NB4 (cell line): ENCODE measurements at regions not wholly inside any gene's neighbourhood (a gene's known extent, or its start where the extent isn't known, plus 50 kb on each side); places are given as distances from the start of the nearest gene placed in this dataset.

ENCODE experiments used
- DNase-seq: peaks from one replicate; pipeline ENCODE4 v3.0.0; 2010; ENCODE audit warnings: low read depth
- H3K4me3 ChIP-seq: one replicate; pipeline ENCODE4 v1.5.1; 2011; ENCODE audit warnings: mild to moderate bottlenecking, low read depth, low read length, moderate library complexity
- MYC ChIP-seq: IDR thresholded peaks from 2 replicates; pipeline ENCODE4 v1.6.1; 2011; ENCODE audit warnings: low read depth, low read length
- POLR2A ChIP-seq: IDR thresholded peaks from 2 replicates; pipeline ENCODE4 v1.6.1; 2011; ENCODE audit warnings: mild to moderate bottlenecking; ENCODE audit not compliant: insufficient read length; ENCODE audit errors: extremely low read depth
- TF ChIP-seq, protein P1 (sequence below): IDR thresholded peaks from 2 replicates; pipeline ENCODE4 v1.6.1; 2011; ENCODE audit warnings: low read depth, low read length
- TF ChIP-seq, protein P2 (sequence below): IDR thresholded peaks from one replicate; pipeline ENCODE4 v1.5.1; 2012; ENCODE audit warnings: low read depth, low read length

DNA sequence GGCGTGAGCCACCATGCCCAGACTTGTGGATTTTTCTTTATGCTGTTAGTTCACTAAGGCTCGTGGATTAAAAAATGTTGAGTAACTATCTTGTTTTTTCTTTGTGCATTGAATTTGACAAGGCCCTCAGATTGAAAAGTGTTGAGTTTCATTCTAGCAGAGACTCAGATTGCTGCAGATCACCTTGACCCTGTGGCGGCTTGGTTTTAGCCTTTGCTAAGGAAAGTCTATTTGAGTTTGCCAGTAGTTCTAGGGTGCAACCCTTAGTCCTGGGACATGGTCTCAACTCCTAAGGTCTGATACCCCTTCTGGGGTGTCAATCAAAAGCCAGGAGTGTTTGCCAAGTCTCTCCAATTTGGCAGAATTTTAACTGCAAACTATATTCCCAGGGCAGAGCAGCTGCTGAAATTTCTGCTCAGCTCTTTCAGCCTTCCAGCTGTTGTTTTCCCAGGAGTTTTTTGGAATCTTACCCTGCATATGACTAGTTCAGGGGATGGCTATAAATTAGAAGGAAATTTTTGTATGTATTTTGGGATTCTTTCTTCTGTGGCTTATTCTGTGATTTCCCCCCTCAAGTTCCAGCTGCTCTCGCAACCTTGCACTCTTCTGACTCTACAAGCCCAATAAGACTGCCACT, 84.3 kb upstream of the HAND1 start:
- DNase-seq, result no peak
- H3K4me3 ChIP-seq, result no peak overlapping the region
- no peak for TF ChIP-seq MYC
- TF ChIP-seq, protein P1, sequence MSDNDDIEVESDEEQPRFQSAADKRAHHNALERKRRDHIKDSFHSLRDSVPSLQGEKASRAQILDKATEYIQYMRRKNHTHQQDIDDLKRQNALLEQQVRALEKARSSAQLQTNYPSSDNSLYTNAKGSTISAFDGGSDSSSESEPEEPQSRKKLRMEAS, result no peak
- TF ChIP-seq, protein P2, sequence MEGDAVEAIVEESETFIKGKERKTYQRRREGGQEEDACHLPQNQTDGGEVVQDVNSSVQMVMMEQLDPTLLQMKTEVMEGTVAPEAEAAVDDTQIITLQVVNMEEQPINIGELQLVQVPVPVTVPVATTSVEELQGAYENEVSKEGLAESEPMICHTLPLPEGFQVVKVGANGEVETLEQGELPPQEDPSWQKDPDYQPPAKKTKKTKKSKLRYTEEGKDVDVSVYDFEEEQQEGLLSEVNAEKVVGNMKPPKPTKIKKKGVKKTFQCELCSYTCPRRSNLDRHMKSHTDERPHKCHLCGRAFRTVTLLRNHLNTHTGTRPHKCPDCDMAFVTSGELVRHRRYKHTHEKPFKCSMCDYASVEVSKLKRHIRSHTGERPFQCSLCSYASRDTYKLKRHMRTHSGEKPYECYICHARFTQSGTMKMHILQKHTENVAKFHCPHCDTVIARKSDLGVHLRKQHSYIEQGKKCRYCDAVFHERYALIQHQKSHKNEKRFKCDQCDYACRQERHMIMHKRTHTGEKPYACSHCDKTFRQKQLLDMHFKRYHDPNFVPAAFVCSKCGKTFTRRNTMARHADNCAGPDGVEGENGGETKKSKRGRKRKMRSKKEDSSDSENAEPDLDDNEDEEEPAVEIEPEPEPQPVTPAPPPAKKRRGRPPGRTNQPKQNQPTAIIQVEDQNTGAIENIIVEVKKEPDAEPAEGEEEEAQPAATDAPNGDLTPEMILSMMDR, result no peak
- no peak for TF ChIP-seq POLR2A

DNA sequence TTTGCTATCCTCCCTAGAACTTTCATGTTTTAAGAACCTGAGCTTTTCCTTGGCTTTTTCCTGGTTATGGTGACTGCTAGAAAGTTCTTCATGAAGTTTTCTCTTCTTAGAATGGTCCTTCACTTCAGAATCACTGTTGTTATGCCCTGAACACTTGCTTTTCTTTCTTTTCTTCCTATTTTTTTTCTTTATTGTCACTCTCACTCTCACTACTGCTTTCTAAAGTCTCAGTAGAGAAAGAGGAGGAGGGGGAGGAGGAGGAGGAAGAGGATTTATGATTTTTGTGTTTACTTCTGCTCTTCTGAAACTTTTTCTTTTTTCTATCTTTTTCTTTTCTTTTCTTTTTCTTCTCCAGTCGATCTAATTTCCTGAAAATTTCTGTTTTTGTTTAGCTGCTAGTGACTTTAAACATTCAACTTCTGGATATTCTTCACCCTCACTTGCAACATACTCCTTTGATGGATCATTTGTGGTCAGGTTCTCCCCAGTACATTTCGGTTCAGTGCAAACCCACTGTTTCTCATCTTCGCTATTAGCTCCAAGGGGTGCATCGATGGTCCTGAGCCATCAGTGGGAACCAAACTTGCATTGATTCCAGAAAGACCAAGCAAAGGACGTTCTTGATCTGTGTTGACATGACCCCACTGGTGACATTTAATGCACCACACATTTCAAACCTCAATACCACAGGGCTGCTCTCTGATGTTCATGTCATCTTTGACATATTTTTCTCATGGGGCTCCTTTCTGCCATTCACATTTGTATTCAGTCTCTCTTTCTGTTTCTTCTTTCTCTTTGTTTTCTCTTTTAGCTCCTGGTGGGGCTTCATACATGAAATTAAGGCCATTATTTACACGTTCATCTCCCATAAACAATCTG, 81.6 kb upstream of the HAND1 start:
- TF ChIP-seq, protein P2, result no peak
- TF ChIP-seq, protein P1, result no peak
- TF ChIP-seq MYC (no peak), POLR2A (no peak)

DNA sequence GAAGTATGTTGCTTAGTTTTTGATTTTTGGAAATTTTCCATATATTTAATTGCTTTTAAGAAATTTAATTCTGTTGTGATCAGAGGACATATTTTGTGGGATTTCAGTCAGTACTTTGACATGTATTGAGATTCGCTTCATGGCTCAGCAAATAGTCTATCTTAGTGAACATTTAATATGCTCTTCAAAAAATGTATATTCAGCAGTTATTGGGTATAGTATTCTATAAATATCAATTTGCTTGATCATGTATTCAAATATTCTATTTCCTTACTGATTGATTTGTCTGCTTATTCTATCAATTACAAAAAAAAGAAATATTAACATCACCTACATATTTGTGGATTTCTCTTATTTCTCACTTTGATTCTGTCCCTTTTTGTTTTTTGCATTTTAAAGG, 79.5 kb upstream of the HAND1 start:
- DNase-seq, result no peak
- no peak overlapping the region for H3K4me3 ChIP-seq
- no peak for TF ChIP-seq MYC
- TF ChIP-seq, protein P1, result no peak
- no peak for TF ChIP-seq POLR2A
- TF ChIP-seq, protein P2, result no peak

More for the DNA sequence above, 81.6 kb upstream of the HAND1 start:
- no peak for DNase-seq
- no peak overlapping the region for H3K4me3 ChIP-seq

DNA sequence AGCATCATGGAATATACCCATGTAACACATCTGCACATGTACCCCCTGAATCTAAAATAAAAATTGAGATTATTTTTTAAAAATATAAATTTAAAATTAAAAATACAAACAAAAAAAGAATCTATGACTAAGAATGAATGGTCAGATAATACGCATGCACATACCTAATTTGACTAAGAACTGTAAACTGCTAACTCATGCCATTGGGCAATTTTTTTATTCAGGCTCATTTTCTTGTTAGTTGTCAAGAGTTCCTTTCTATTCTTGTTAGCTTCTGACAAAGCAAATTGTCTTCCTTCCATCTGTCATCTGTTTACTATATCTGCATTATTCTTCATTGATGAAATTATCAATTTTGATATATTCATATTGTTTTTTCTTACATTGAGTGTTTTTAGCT, 69.5 kb upstream of the HAND1 start:
- TF ChIP-seq, protein P2, result no peak
- TF ChIP-seq, protein P1, result no peak
- no peak for TF ChIP-seq POLR2A
- TF ChIP-seq MYC, result no peak
- no peak for DNase-seq
- no peak overlapping the region for H3K4me3 ChIP-seq

DNA sequence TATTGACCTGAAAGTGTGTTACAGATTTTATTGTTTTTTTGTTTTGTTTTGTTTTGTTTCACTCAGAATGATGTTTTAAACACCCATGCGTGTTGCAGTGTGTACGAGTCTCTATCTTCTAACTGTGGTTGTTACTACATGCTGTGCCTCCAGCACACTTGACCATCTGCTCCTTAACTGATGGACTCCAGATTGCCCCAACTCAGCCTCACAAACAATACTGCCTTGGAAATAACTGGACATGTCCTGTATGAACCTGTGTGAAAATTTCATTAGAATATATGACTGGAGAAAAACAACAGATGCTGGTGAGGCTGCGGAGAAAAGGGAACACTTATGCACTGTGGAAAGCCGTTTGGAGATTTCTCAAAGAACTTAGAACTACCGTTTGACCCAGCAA, 68.7 kb upstream of the HAND1 start:
- TF ChIP-seq POLR2A, result no peak
- TF ChIP-seq, protein P2, result no peak
- no peak overlapping the region for H3K4me3 ChIP-seq
- no peak for DNase-seq
